ENCODE measurements at regions not wholly inside any gene's neighbourhood (a gene's known extent, or its start where the extent isn't known, plus 50 kb on each side); places are given as distances from the start of the nearest gene placed in this dataset.

DNA sequence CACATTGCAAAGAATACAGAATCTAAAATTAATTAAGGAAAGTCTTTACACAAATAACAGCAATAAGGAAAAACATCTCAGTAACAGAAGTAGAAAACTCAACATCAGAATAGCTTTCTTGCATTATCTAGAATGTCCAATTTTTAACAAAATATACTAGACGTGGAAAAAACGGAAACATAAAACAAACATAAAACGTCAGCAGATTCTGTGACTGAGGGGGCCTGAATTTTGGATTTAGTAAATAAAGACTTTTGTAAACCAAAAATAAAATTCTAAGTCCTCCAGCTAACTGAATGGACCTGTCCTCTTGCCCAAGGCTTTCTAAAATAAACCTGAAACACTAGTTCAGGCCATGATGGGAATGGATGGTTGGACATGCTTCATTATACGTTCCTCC, 773.5 kb upstream of the LRRTM1 start:
- H3K27me3 ChIP-seq (ENCODE audit: control insufficient read depth, insufficient read depth, low read length), result no peaks in the 10 kb centered on the region
- no peaks in the 10 kb centered on the region for H3K79me2 ChIP-seq (ENCODE audit: control insufficient read depth, insufficient read depth, low read length)
- TF ChIP-seq EZH2 (IDR thresholded peaks at IDR 0.05; ENCODE audit: low read length, missing control alignments), result no peak
- TF ChIP-seq, protein P1, sequence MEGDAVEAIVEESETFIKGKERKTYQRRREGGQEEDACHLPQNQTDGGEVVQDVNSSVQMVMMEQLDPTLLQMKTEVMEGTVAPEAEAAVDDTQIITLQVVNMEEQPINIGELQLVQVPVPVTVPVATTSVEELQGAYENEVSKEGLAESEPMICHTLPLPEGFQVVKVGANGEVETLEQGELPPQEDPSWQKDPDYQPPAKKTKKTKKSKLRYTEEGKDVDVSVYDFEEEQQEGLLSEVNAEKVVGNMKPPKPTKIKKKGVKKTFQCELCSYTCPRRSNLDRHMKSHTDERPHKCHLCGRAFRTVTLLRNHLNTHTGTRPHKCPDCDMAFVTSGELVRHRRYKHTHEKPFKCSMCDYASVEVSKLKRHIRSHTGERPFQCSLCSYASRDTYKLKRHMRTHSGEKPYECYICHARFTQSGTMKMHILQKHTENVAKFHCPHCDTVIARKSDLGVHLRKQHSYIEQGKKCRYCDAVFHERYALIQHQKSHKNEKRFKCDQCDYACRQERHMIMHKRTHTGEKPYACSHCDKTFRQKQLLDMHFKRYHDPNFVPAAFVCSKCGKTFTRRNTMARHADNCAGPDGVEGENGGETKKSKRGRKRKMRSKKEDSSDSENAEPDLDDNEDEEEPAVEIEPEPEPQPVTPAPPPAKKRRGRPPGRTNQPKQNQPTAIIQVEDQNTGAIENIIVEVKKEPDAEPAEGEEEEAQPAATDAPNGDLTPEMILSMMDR (conservative IDR thresholded peaks at IDR 0.05 in 1 of 2, IDR thresholded peaks at IDR 0.05 in 1 of 2; ENCODE audit: low read depth in 1 of 2, low read length in 2 of 2), result no peak
- no peak for DNase-seq (ENCODE audit: low read depth in 2 of 2)
- no peaks in the 10 kb centered on the region for H4K20me1 ChIP-seq (ENCODE audit: control insufficient read depth, extremely low read depth, insufficient read depth, low read length)
- H2AFZ ChIP-seq (ENCODE audit: low read length), result no peak overlapping the region
- no peaks in the 10 kb centered on the region for H3K4me1 ChIP-seq (ENCODE audit: control insufficient read depth, extremely low read depth, insufficient read depth, low read length)
- H3K9ac ChIP-seq (ENCODE audit: insufficient read depth, low read length), result no peak overlapping the region
- H3K4me2 ChIP-seq (ENCODE audit: extremely low read depth, insufficient read depth, low read length), result no peak overlapping the region
- H3K9me3 ChIP-seq (ENCODE audit: control insufficient read depth, insufficient read depth, low read depth, low read length), result no peaks in the 10 kb centered on the region
- no peak overlapping the region for H3K4me3 ChIP-seq (replicated peaks in 1 of 4; ENCODE audit: control extremely low read depth in 1 of 4, insufficient read depth in 1 of 4, low read depth in 3 of 4, low read length in 4 of 4)
- H3K36me3 ChIP-seq (ENCODE audit: control insufficient read depth, insufficient read depth, low read length), result no peaks in the 10 kb centered on the region
- H3K27ac ChIP-seq (ENCODE audit: insufficient read depth, low read length), result no peak overlapping the region

DNA sequence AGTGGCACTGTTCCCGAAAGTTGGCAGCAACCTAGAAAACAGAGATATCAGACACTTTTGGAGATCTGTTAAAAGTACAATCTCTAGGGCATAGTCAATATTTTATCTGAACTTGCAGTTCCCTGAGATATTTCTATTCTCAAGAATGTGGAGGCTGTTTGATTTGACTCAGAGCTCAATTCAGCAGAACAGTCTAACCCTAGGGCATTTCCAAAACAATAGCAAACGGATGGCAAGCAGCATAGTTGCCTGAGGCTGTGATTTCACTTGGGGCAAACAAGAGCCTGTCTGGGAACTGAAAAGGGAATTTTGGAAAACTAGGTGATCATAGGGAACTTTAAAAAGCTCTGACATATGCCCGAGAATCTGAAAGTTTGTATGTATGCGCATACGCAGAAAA, 772.8 kb upstream of the LRRTM1 start:
- Histone ChIP-seq H3K27me3 (ENCODE audit: control insufficient read depth, insufficient read depth, low read length) (no peaks in the 10 kb centered on the region), H3K4me1 (ENCODE audit: control insufficient read depth, extremely low read depth, insufficient read depth, low read length) (no peaks in the 10 kb centered on the region), H3K9ac (ENCODE audit: insufficient read depth, low read length) (no peak overlapping the region), H3K4me2 (ENCODE audit: extremely low read depth, insufficient read depth, low read length) (no peak overlapping the region), H3K36me3 (ENCODE audit: control insufficient read depth, insufficient read depth, low read length) (no peaks in the 10 kb centered on the region), H3K9me3 (ENCODE audit: control insufficient read depth, insufficient read depth, low read depth, low read length) (no peaks in the 10 kb centered on the region), H3K27ac (ENCODE audit: insufficient read depth, low read length) (no peak overlapping the region), H4K20me1 (ENCODE audit: control insufficient read depth, extremely low read depth, insufficient read depth, low read length) (no peaks in the 10 kb centered on the region), H3K4me3 (replicated peaks in 1 of 4; ENCODE audit: control extremely low read depth in 1 of 4, insufficient read depth in 1 of 4, low read depth in 3 of 4, low read length in 4 of 4) (no peak overlapping the region), H3K79me2 (ENCODE audit: control insufficient read depth, insufficient read depth, low read length) (no peaks in the 10 kb centered on the region), H2AFZ (ENCODE audit: low read length) (no peak overlapping the region)
- no peak for DNase-seq (ENCODE audit: low read depth in 2 of 2)
- TF ChIP-seq EZH2 (IDR thresholded peaks at IDR 0.05; ENCODE audit: low read length, missing control alignments), result no peak
- TF ChIP-seq, protein P1 (conservative IDR thresholded peaks at IDR 0.05 in 1 of 2, IDR thresholded peaks at IDR 0.05 in 1 of 2; ENCODE audit: low read depth in 1 of 2, low read length in 2 of 2), result no peak

DNA sequence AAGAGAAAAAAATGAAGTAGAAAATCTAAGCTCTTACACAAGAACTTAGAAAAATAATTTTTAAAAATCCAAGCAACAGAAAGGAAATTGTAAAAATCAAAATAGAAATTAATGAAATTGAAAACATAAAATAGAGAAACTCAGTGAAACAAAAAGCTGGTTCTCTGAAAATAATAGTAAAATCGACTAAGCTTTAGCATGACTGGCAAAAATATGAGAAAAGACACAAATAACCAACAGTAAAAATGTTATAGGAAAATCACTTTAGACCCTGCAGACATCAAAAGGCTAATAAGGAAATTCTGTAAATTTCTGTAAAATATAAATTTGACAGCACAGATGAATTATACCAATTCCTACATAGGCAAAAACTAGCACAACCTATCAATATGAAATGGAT, 768.9 kb upstream of the LRRTM1 start:
- Histone ChIP-seq H3K4me3 (replicated peaks in 1 of 4; ENCODE audit: control extremely low read depth in 1 of 4, insufficient read depth in 1 of 4, low read depth in 3 of 4, low read length in 4 of 4) (no peak overlapping the region), H3K27me3 (ENCODE audit: control insufficient read depth, insufficient read depth, low read length) (no peaks in the 10 kb centered on the region), H4K20me1 (ENCODE audit: control insufficient read depth, extremely low read depth, insufficient read depth, low read length) (no peaks in the 10 kb centered on the region), H3K27ac (ENCODE audit: insufficient read depth, low read length) (no peak overlapping the region), H3K4me1 (ENCODE audit: control insufficient read depth, extremely low read depth, insufficient read depth, low read length) (no peaks in the 10 kb centered on the region), H3K9me3 (ENCODE audit: control insufficient read depth, insufficient read depth, low read depth, low read length) (no peaks in the 10 kb centered on the region), H2AFZ (ENCODE audit: low read length) (no peak overlapping the region), H3K4me2 (ENCODE audit: extremely low read depth, insufficient read depth, low read length) (no peak overlapping the region), H3K9ac (ENCODE audit: insufficient read depth, low read length) (no peak overlapping the region), H3K79me2 (ENCODE audit: control insufficient read depth, insufficient read depth, low read length) (no peaks in the 10 kb centered on the region), H3K36me3 (ENCODE audit: control insufficient read depth, insufficient read depth, low read length) (no peaks in the 10 kb centered on the region)
- no peak for DNase-seq (ENCODE audit: low read depth in 2 of 2)
- no peak for TF ChIP-seq EZH2 (IDR thresholded peaks at IDR 0.05; ENCODE audit: low read length, missing control alignments)
- TF ChIP-seq, protein P1 (conservative IDR thresholded peaks at IDR 0.05 in 1 of 2, IDR thresholded peaks at IDR 0.05 in 1 of 2; ENCODE audit: low read depth in 1 of 2, low read length in 2 of 2), result no peak

All from fibroblast of lung (primary cell).